ENCODE measurements at regions not wholly inside any gene's neighbourhood (a gene's known extent, or its start where the extent isn't known, plus 50 kb on each side); places are given as distances from the start of the nearest gene placed in this dataset.

DNA sequence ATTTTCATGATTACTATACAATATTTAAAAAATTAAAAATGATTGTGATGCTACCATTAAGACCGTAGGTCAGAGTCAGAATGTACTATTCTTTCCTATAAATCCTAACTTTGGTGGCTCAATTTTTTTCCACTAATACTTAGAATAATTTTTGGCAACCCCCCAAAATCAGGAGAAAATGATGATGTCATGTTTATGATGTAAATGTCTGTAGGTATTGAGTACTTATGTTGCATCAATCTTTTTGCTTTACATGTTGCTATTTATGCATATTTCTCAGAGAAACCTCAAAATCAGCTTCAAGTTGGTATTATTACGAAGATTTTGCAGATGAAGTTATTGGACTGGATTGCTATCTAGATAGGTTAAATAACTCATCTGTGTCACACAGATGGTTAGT is 371.2 kb downstream of the ADGRL2 start:
- CTCF ChIA-PET = interaction anchor here (0.7 kb wide), 1 partner anchor 1702 kb away, joined by 3 read pairs; no protein-coding TSS in a partner anchor
- peaks cover 1% of the 10 kb centered on the region for H3K4me1 Mint-ChIP-seq (ENCODE audit: low read depth, unreplicated experiment)
- DNase-seq = no peak
- H3K27me3 Mint-ChIP-seq (ENCODE audit: unreplicated experiment) = no peaks in the 10 kb centered on the region
- no peak for TF ChIP-seq CTCF (IDR thresholded peaks at IDR 0.05; ENCODE audit: unreplicated experiment)
- no peak overlapping the region for H3K27ac Mint-ChIP-seq (ENCODE audit: unreplicated experiment)
- H3K4me3 Mint-ChIP-seq (ENCODE audit: low read depth, unreplicated experiment) = no peak overlapping the region
- H3K9me3 Mint-ChIP-seq (ENCODE audit: low read depth, unreplicated experiment) = peaks cover 7% of the 10 kb centered on the region
- intact Hi-C loops (cut with micrococcal nuclease; ENCODE audit: unreplicated experiment) = no loop called here
- no TSS peak for BruUV-seq (replicated peaks)
- H3K36me3 Mint-ChIP-seq (ENCODE audit: insufficient read depth, unreplicated experiment) = no peaks in the 10 kb centered on the region

GRCh38 chr1:82168482-82168881 is 367.7 kb downstream of the ADGRL2 start:
- no peak for TF ChIP-seq CTCF (IDR thresholded peaks at IDR 0.05; ENCODE audit: unreplicated experiment)
- BruUV-seq (replicated peaks) = no TSS peak
- Mint-ChIP-seq H3K4me1 (ENCODE audit: low read depth, unreplicated experiment) (peaks cover 11% of the 10 kb centered on the region), H3K36me3 (ENCODE audit: insufficient read depth, unreplicated experiment) (no peaks in the 10 kb centered on the region), H3K27me3 (ENCODE audit: unreplicated experiment) (no peaks in the 10 kb centered on the region), H3K4me3 (ENCODE audit: low read depth, unreplicated experiment) (no peak overlapping the region), H3K27ac (ENCODE audit: unreplicated experiment) (no peak overlapping the region), H3K9me3 (ENCODE audit: low read depth, unreplicated experiment) (peaks cover 5% of the 10 kb centered on the region)
- intact Hi-C loops (cut with micrococcal nuclease; ENCODE audit: unreplicated experiment) = no loop called here
- no peak for DNase-seq
- CTCF ChIA-PET = interaction anchor here (0.7 kb wide), 1 partner anchor 47 kb away, joined by 3 read pairs; no protein-coding TSS in a partner anchor

DNA sequence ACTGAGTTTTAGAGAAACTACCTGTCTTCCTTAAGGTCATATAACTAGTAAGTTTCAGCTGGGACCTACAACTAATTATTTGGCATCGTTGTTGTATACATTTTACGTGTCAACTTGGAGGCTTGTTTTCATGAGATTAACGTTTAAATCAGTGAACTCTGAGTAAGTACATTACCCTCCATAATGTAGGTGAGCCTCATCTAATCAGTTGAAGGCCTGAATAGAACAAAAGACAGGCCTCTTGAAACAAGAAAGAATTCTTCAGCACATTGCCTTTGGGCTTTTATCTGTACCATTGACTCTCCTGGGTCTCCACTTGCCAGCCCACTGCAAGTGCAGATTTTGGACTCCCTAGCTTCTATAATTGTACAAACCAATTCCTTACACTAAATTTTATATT is 364.6 kb downstream of the ADGRL2 start:
- intact Hi-C loops (cut with micrococcal nuclease; ENCODE audit: unreplicated experiment) = no loop called here
- Mint-ChIP-seq H3K9me3 (ENCODE audit: low read depth, unreplicated experiment) (no peaks in the 10 kb centered on the region), H3K36me3 (ENCODE audit: insufficient read depth, unreplicated experiment) (no peaks in the 10 kb centered on the region), H3K4me1 (ENCODE audit: low read depth, unreplicated experiment) (peaks cover 27% of the 10 kb centered on the region), H3K27ac (ENCODE audit: unreplicated experiment) (no peak overlapping the region), H3K4me3 (ENCODE audit: low read depth, unreplicated experiment) (no peak overlapping the region), H3K27me3 (ENCODE audit: unreplicated experiment) (no peaks in the 10 kb centered on the region)
- TF ChIP-seq CTCF (IDR thresholded peaks at IDR 0.05; ENCODE audit: unreplicated experiment) = no peak
- CTCF ChIA-PET = no interaction called here
- no TSS peak for BruUV-seq (replicated peaks)
- no peak for DNase-seq

DNA sequence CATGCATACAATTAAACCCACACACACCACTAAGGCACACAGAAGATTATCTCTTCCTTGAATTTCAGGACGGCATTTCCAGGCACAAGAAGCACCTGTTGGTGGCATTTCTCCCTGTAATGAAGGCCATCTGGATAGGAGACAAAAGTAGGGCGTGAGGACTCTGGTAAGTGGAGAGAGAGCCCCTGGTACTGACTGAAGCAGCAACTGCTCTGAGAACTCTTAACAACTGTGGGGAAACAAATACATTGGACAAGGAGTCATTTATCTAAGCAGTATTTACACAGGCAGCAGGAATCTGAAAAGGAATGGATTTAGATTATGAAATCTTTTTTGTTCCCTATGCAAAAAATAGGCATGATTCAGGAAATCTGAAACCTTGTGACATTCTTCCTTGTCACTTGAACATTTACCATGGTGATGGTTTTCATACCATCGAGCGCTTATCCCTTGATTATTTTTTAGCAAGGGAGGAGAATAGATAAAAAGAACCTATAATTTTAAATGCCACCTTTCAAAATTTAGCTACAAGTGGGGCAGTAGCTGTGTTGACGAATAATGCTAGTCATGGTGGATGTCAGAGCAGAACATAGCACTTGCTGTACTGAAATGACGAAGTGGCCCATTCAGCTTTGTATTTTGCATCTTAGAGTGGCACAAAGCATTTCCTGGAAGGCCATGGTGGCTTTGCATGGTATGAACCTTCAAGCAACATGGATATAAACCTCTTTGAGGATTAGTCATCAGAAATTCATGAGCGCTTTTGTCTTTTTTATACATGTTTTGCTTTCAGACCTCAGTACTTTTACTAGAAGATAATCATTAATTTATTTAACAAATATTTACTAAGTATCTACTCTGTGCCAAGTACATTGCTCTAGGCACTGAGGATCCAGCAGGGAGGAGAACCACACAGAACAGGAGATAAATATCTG is 362.0 kb downstream of the ADGRL2 start:
- H3K4me3 Mint-ChIP-seq (ENCODE audit: low read depth, unreplicated experiment) = no peak overlapping the region
- DNase-seq = no peak

More for the DNA sequence above, 362.0 kb downstream of the ADGRL2 start:
- BruUV-seq (replicated peaks) = no TSS peak
- Mint-ChIP-seq H3K27me3 (ENCODE audit: unreplicated experiment) (no peaks in the 10 kb centered on the region), H3K9me3 (ENCODE audit: low read depth, unreplicated experiment) (no peaks in the 10 kb centered on the region), H3K4me1 (ENCODE audit: low read depth, unreplicated experiment) (peaks cover 27% of the 10 kb centered on the region), H3K36me3 (ENCODE audit: insufficient read depth, unreplicated experiment) (no peaks in the 10 kb centered on the region), H3K27ac (ENCODE audit: unreplicated experiment) (peak overlapping the region; percentile 43)
- intact Hi-C loops (cut with micrococcal nuclease; ENCODE audit: unreplicated experiment) = no loop called here
- TF ChIP-seq CTCF (IDR thresholded peaks at IDR 0.05; ENCODE audit: unreplicated experiment) = no peak
- CTCF ChIA-PET = no interaction called here
